ENCODE measurements at regions not wholly inside any gene's neighbourhood (a gene's known extent, or its start where the extent isn't known, plus 50 kb on each side); places are given as distances from the start of the nearest gene placed in this dataset.
A peak's percentile ranks its signal among the peaks of the same experiment; 100 is the strongest.

GRCh38 chr19:32265995-32266394 is 79.4 kb upstream of the ZNF507 start:
- H3K9me3 ChIP-seq (ENCODE audit: insufficient read depth, low read depth, low read length) = no peaks in the 10 kb centered on the region
- no peak overlapping the region for H4K91ac ChIP-seq (ENCODE audit: low read depth, low read length)
- H2BK120ac ChIP-seq (ENCODE audit: insufficient read depth, low read length, poor library complexity) = no peak overlapping the region
- no peak overlapping the region for H4K8ac ChIP-seq (ENCODE audit: low read depth, low read length)
- no peak overlapping the region for H2BK5ac ChIP-seq (ENCODE audit: low read depth, low read length, poor library complexity)
- no peak overlapping the region for H3K18ac ChIP-seq (ENCODE audit: low read length)
- no peak overlapping the region for H2BK12ac ChIP-seq (ENCODE audit: low read length)
- DNase-seq = no peak
- no peaks in the 10 kb centered on the region for H3K4me1 ChIP-seq (ENCODE audit: control insufficient read depth in 1 of 2, insufficient read depth in 2 of 2, low read length in 2 of 2)
- no peaks in the 10 kb centered on the region for H3K27me3 ChIP-seq (ENCODE audit: insufficient read depth, low read length)
- H4K12ac ChIP-seq (ENCODE audit: low read depth, low read length) = no peak overlapping the region
- H3K9ac ChIP-seq (ENCODE audit: low read length) = no peak overlapping the region
- no peak overlapping the region for H3K4me3 ChIP-seq (ENCODE audit: low read depth, low read length)
- H3K23ac ChIP-seq (ENCODE audit: low read length) = no peak overlapping the region
- H3K4ac ChIP-seq (ENCODE audit: low read depth, low read length) = no peak overlapping the region
- H3K27ac ChIP-seq (ENCODE audit: low read depth, low read length) = no peak overlapping the region
- no peak overlapping the region for H2AK5ac ChIP-seq (ENCODE audit: low read length)
- no peak overlapping the region for H3K14ac ChIP-seq (ENCODE audit: low read length)
- no peaks in the 10 kb centered on the region for H3K36me3 ChIP-seq (ENCODE audit: control insufficient read depth in 1 of 2, insufficient read depth in 2 of 2, low read length in 2 of 2)
- H3K79me1 ChIP-seq (ENCODE audit: low read length) = no peaks in the 10 kb centered on the region
- no peaks in the 10 kb centered on the region for H3K79me2 ChIP-seq (ENCODE audit: control insufficient read depth, insufficient read depth, low read length, poor library complexity)
- WGBS (ENCODE audit: extremely low coverage, insufficient coverage, insufficient read length) = no CpG with 5 or more reads among the region's 5 CpGs
- no peak overlapping the region for H2AFZ ChIP-seq (ENCODE audit: insufficient read depth, low read length, poor library complexity)
- H3K4me2 ChIP-seq (ENCODE audit: low read length) = no peak overlapping the region

- Histone ChIP-seq H3K9ac (ENCODE audit: low read length) (no peak overlapping the region), H3K27me3 (ENCODE audit: insufficient read depth, low read length) (no peaks in the 10 kb centered on the region), H3K4me3 (ENCODE audit: low read depth, low read length) (no peak overlapping the region), H4K12ac (ENCODE audit: low read depth, low read length) (no peak overlapping the region), H3K36me3 (ENCODE audit: control insufficient read depth in 1 of 2, insufficient read depth in 2 of 2, low read length in 2 of 2) (no peaks in the 10 kb centered on the region), H2BK120ac (ENCODE audit: insufficient read depth, low read length, poor library complexity) (no peak overlapping the region), H3K23ac (ENCODE audit: low read length) (no peak overlapping the region), H3K4ac (ENCODE audit: low read depth, low read length) (no peak overlapping the region), H3K79me2 (ENCODE audit: control insufficient read depth, insufficient read depth, low read length, poor library complexity) (no peaks in the 10 kb centered on the region), H3K9me3 (ENCODE audit: insufficient read depth, low read depth, low read length) (no peaks in the 10 kb centered on the region), H2BK12ac (ENCODE audit: low read length) (no peak overlapping the region), H2AK5ac (ENCODE audit: low read length) (no peak overlapping the region), H3K18ac (ENCODE audit: low read length) (no peak overlapping the region), H3K4me1 (ENCODE audit: control insufficient read depth in 1 of 2, insufficient read depth in 2 of 2, low read length in 2 of 2) (no peaks in the 10 kb centered on the region), H2AFZ (ENCODE audit: insufficient read depth, low read length, poor library complexity) (no peak overlapping the region), H3K27ac (ENCODE audit: low read depth, low read length) (no peak overlapping the region), H4K8ac (ENCODE audit: low read depth, low read length) (no peak overlapping the region), H3K14ac (ENCODE audit: low read length) (no peak overlapping the region), H4K91ac (ENCODE audit: low read depth, low read length) (no peak overlapping the region), H3K79me1 (ENCODE audit: low read length) (no peaks in the 10 kb centered on the region), H2BK5ac (ENCODE audit: low read depth, low read length, poor library complexity) (no peak overlapping the region), H3K4me2 (ENCODE audit: low read length) (no peak overlapping the region)
- no peak for DNase-seq
- WGBS (ENCODE audit: extremely low coverage, insufficient coverage, insufficient read length) = no CpG with 5 or more reads among the region's 5 CpGs
Measured at GRCh38 chr19:32266460-32266859, 79.0 kb upstream of the ZNF507 start.

- no peak overlapping the region for H3K4me3 ChIP-seq (ENCODE audit: low read depth, low read length)
- no peak overlapping the region for H2BK120ac ChIP-seq (ENCODE audit: insufficient read depth, low read length, poor library complexity)
- no peak overlapping the region for H3K9ac ChIP-seq (ENCODE audit: low read length)
- no peak overlapping the region for H4K12ac ChIP-seq (ENCODE audit: low read depth, low read length)
- H3K27ac ChIP-seq (ENCODE audit: low read depth, low read length) = no peak overlapping the region
- no peak overlapping the region for H3K4me2 ChIP-seq (ENCODE audit: low read length)
- H4K91ac ChIP-seq (ENCODE audit: low read depth, low read length) = no peak overlapping the region
- H2BK5ac ChIP-seq (ENCODE audit: low read depth, low read length, poor library complexity) = no peak overlapping the region
- no peaks in the 10 kb centered on the region for H3K9me3 ChIP-seq (ENCODE audit: insufficient read depth, low read depth, low read length)
- no peak for DNase-seq
- no peak overlapping the region for H3K14ac ChIP-seq (ENCODE audit: low read length)
- H3K79me1 ChIP-seq (ENCODE audit: low read length) = no peaks in the 10 kb centered on the region
- H3K79me2 ChIP-seq (ENCODE audit: control insufficient read depth, insufficient read depth, low read length, poor library complexity) = no peaks in the 10 kb centered on the region
- H3K36me3 ChIP-seq (ENCODE audit: control insufficient read depth in 1 of 2, insufficient read depth in 2 of 2, low read length in 2 of 2) = no peaks in the 10 kb centered on the region
- no peak overlapping the region for H3K18ac ChIP-seq (ENCODE audit: low read length)
- no peak overlapping the region for H4K8ac ChIP-seq (ENCODE audit: low read depth, low read length)
- no peaks in the 10 kb centered on the region for H3K4me1 ChIP-seq (ENCODE audit: control insufficient read depth in 1 of 2, insufficient read depth in 2 of 2, low read length in 2 of 2)
- no peak overlapping the region for H2AFZ ChIP-seq (ENCODE audit: insufficient read depth, low read length, poor library complexity)
- WGBS (ENCODE audit: extremely low coverage, insufficient coverage, insufficient read length) = no CpG with 5 or more reads among the region's 3 CpGs
- H3K27me3 ChIP-seq (ENCODE audit: insufficient read depth, low read length) = no peaks in the 10 kb centered on the region
- H3K4ac ChIP-seq (ENCODE audit: low read depth, low read length) = no peak overlapping the region
- no peak overlapping the region for H3K23ac ChIP-seq (ENCODE audit: low read length)
- no peak overlapping the region for H2AK5ac ChIP-seq (ENCODE audit: low read length)
- no peak overlapping the region for H2BK12ac ChIP-seq (ENCODE audit: low read length)
Measured at GRCh38 chr19:32268381-32268780, 77.0 kb upstream of the ZNF507 start.

- Histone ChIP-seq H3K36me3 (ENCODE audit: control insufficient read depth in 1 of 2, insufficient read depth in 2 of 2, low read length in 2 of 2) (no peaks in the 10 kb centered on the region), H3K14ac (ENCODE audit: low read length) (no peak overlapping the region), H3K4me1 (ENCODE audit: control insufficient read depth in 1 of 2, insufficient read depth in 2 of 2, low read length in 2 of 2) (no peaks in the 10 kb centered on the region), H4K12ac (ENCODE audit: low read depth, low read length) (no peak overlapping the region), H3K4me2 (ENCODE audit: low read length) (no peak overlapping the region), H3K9me3 (ENCODE audit: insufficient read depth, low read depth, low read length) (no peaks in the 10 kb centered on the region), H3K79me2 (ENCODE audit: control insufficient read depth, insufficient read depth, low read length, poor library complexity) (no peaks in the 10 kb centered on the region), H2BK120ac (ENCODE audit: insufficient read depth, low read length, poor library complexity) (no peak overlapping the region), H4K8ac (ENCODE audit: low read depth, low read length) (no peak overlapping the region), H2AK5ac (ENCODE audit: low read length) (no peak overlapping the region), H3K9ac (ENCODE audit: low read length) (no peak overlapping the region), H3K27ac (ENCODE audit: low read depth, low read length) (no peak overlapping the region), H2BK12ac (ENCODE audit: low read length) (no peak overlapping the region), H3K79me1 (ENCODE audit: low read length) (no peaks in the 10 kb centered on the region), H3K18ac (ENCODE audit: low read length) (no peak overlapping the region), H3K23ac (ENCODE audit: low read length) (no peak overlapping the region), H3K27me3 (ENCODE audit: insufficient read depth, low read length) (no peaks in the 10 kb centered on the region), H3K4ac (ENCODE audit: low read depth, low read length) (no peak overlapping the region), H2BK5ac (ENCODE audit: low read depth, low read length, poor library complexity) (no peak overlapping the region), H3K4me3 (ENCODE audit: low read depth, low read length) (no peak overlapping the region), H2AFZ (ENCODE audit: insufficient read depth, low read length, poor library complexity) (no peak overlapping the region), H4K91ac (ENCODE audit: low read depth, low read length) (no peak overlapping the region)
- no peak for DNase-seq
- no CpG with 5 or more reads among the region's 5 CpGs for WGBS (ENCODE audit: extremely low coverage, insufficient coverage, insufficient read length)
Measured at GRCh38 chr19:32269831-32270230, 75.6 kb upstream of the ZNF507 start.

- H3K4me3 ChIP-seq (ENCODE audit: low read depth, low read length) = no peak overlapping the region
- no peak overlapping the region for H3K18ac ChIP-seq (ENCODE audit: low read length)
- no peaks in the 10 kb centered on the region for H3K4me1 ChIP-seq (ENCODE audit: control insufficient read depth in 1 of 2, insufficient read depth in 2 of 2, low read length in 2 of 2)
- no peak overlapping the region for H2BK120ac ChIP-seq (ENCODE audit: insufficient read depth, low read length, poor library complexity)
- H3K4me2 ChIP-seq (ENCODE audit: low read length) = no peak overlapping the region
- H3K79me2 ChIP-seq (ENCODE audit: control insufficient read depth, insufficient read depth, low read length, poor library complexity) = no peaks in the 10 kb centered on the region
- no peak overlapping the region for H2BK12ac ChIP-seq (ENCODE audit: low read length)
- no peak overlapping the region for H2AFZ ChIP-seq (ENCODE audit: insufficient read depth, low read length, poor library complexity)
- H2AK5ac ChIP-seq (ENCODE audit: low read length) = no peak overlapping the region
- H4K8ac ChIP-seq (ENCODE audit: low read depth, low read length) = no peak overlapping the region
- no peak overlapping the region for H3K27ac ChIP-seq (ENCODE audit: low read depth, low read length)
- no peaks in the 10 kb centered on the region for H3K9me3 ChIP-seq (ENCODE audit: insufficient read depth, low read depth, low read length)
- H4K91ac ChIP-seq (ENCODE audit: low read depth, low read length) = no peak overlapping the region
- no peaks in the 10 kb centered on the region for H3K79me1 ChIP-seq (ENCODE audit: low read length)
- no peak for DNase-seq
- H3K23ac ChIP-seq (ENCODE audit: low read length) = peak overlapping the region; percentile 37
- no peaks in the 10 kb centered on the region for H3K36me3 ChIP-seq (ENCODE audit: control insufficient read depth in 1 of 2, insufficient read depth in 2 of 2, low read length in 2 of 2)
- no peak overlapping the region for H2BK5ac ChIP-seq (ENCODE audit: low read depth, low read length, poor library complexity)
- no peak overlapping the region for H3K4ac ChIP-seq (ENCODE audit: low read depth, low read length)
- H4K12ac ChIP-seq (ENCODE audit: low read depth, low read length) = no peak overlapping the region
- no peak overlapping the region for H3K9ac ChIP-seq (ENCODE audit: low read length)
- H3K27me3 ChIP-seq (ENCODE audit: insufficient read depth, low read length) = no peaks in the 10 kb centered on the region
- no peak overlapping the region for H3K14ac ChIP-seq (ENCODE audit: low read length)
Measured at GRCh38 chr19:32273483-32273882, 71.9 kb upstream of the ZNF507 start.
